ENCODE measurements at regions not wholly inside any gene's neighbourhood (a gene's known extent, or its start where the extent isn't known, plus 50 kb on each side); places are given as distances from the start of the nearest gene placed in this dataset.

DNA sequence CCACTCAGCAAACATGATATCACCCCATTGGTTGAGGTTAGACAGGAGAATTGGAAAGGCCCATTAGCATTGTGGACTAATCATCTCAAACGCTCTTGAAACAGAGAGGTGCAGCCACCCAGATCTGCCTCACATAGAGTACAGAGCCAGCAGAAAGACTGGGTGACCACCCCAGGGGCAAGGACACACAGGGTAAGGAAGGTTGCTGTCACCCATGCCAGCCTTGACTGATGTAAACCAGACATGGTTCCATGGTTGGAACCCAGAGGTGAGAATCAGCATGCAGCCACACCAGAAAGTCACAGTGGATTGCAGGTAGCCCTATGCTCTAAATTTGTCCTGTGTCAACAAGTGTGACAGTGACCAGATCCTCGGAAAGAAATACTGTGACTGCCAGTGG, 1268.8 kb downstream of the EFNB2 start:
- DNase-seq: no peak

- no peak for DNase-seq
These were observed 1272.9 kb downstream of the EFNB2 start for GRCh38 chr13:105262579-105262978.

DNA sequence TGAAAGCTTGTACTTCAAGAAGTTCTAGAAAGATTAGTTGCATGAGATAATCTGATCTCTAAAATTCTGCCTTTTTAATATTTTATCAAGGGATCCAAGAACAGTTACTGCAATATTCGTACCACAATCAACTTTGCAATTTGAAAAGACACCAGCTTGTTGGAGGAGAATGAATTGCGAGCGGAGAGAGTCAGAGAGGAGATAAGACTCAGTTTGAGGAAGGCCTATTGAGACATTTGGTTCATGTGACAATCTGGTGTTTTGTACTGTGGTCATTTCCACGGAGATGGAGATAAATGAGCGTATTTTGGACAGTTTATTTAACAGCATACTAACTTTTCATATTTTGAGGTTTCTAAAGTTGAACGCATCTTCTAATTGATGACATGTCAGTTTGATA, 1276.0 kb downstream of the EFNB2 start:
- DNase-seq: no peak

DNA sequence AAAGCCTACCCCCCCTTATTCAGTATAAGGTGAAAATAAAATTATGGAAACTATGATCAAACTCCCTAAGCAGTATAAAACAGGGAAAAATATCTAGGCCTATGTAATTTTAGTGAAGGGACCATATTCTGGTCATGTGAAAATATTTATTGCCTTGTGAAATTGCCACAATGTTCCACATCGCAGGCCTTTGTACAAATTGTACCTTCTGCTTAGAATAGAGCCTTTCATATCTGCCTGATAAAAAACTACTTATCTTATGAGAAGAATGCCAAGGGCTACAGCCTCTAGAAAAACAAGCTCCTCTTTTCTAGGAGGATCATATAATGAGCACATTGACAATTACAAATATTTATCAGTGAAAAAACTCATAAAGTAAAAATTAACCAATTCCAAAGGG, 1280.0 kb downstream of the EFNB2 start:
- no peak for DNase-seq

DNA sequence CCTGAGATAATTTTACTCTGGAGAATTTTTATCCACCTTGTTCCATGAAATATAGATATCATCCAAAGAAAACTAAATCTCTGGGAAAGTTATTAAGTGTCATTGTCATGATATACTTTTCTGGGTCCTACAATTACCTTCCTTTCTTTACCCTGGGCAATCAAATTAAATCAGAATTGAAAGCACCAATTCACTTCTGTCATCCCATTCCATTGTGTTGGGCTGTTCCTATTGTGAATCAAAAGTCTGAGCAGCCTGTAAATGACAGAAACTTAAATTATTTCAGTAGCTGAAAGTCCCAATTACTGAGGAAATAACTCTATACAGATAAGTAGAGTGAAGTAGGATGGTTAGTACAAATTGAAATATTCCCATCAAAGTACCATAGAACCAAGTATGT, 1284.2 kb downstream of the EFNB2 start:
- no peak for DNase-seq

GRCh38 chr13:105247830-105248229, 1287.6 kb downstream of the EFNB2 start:
- DNase-seq: no peak

DNA sequence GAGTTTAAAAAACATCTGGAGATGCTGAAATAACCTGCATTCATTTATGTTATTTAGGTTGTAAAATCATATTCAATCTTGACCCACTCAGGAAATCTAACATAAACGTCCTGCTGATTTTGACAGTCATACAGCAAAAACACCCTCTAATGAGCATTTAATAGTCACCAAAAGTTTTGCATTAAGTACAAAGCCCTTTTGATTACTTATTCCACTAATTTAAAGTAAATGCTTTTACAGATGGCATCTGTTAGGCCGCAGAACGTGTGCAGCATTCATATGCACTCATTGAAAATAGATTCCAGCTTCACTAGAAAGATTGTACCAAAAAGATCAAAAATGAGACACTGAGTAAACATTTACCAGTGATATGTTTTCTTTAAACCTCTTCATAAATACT, 1295.1 kb downstream of the EFNB2 start:
- no peak for DNase-seq

- no peak for DNase-seq
These were observed 1303.0 kb downstream of the EFNB2 start for GRCh38 chr13:105232439-105232838.

GRCh38 chr13:105232006-105232405, 1303.5 kb downstream of the EFNB2 start:
- no peak for DNase-seq

DNA sequence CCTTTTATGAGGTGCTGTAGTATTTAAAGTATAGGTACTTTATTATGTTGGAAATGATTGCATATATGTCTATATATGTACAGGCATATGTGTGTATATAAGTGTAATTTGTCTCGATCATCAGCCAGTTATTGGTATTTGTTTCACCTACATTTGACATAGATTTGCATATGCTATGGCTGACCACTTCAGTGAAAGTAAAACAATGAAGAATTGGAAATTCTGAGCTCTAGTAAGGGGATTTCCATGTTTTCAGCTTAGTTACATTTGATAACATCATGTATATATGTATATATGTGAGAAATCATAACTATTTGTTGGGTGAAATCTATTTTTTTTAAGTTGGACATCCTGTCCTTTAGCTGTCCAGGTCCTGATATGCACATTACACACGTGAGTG, 1303.9 kb downstream of the EFNB2 start:
- no peak for DNase-seq

GRCh38 chr13:105220881-105221280, 1314.6 kb downstream of the EFNB2 start:
- no peak for DNase-seq

DNA sequence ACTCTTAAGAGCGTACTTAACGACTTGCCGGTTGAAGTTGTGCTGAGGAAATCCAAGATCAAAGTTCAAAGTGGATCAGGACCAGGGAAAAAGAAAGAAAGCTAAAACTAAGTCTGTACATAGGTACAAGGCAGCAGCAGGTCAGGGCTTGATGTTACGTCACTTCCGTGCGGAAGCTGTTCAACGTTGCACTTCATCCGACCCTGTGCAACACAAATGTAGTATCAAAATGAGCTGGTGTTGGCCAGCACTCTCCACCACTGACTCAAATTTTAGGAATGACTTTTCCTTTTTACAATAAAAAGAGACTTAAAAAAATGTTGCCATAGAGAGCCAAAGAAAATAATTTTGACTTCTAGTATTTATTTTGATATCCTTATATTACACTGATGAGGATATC, 1315.4 kb downstream of the EFNB2 start:
- DNase-seq: no peak

DNA sequence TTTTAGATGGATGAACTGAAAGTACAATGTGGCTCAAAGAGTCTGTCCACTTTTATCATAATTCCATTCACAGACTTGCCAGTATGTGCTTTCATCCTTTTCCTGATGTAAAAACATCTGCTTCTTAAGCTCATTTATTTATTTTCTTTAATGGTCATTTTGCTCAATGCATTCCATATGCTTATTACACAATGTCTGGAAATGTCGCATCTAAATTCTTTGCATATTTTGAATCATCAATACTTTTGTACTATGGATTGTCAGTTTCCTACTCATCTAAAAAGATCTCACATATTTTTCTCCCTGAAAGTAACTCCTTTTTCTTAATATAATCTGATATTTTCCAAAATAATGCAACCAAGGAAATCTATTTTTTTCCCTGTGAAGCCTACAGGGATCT, 1315.8 kb downstream of the EFNB2 start:
- DNase-seq: no peak

- no peak for DNase-seq
These were observed 1322.0 kb downstream of the EFNB2 start for GRCh38 chr13:105213512-105213911.

DNA sequence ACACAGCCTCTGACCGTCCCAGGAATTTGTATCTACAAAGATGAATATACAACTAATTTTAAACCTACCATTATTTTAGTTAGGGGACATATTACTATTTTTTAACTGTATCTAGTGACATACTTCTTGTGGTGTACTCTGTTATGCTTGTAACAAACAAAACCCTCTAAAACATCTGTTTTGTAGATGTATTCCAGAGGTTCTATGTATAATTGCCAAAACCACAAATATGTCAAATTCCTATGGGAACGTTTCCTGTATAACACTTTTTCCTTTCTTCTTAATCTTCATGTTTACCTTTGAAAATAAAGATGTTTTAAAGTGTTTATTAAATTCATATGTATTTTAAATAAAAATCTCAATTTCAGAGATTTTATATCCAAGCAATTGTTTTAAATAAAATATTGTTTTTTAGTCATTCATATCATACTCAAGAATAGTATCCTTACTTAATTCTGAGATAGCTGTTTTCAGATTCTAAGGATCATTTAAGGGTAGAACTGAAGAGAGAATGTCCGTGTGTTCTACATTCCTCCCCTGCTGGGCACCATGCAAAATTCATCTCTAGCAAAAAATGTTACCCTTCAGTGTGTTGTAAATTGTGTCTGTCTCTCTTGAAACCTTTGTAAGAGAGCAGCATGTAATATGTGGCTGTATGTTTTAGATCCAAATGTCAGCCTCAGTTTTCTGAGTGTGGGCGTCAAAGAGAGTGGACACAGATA, 1327.7 kb downstream of the EFNB2 start:
- DNase-seq: no peak

GRCh38 chr13:105202354-105202753, 1333.1 kb downstream of the EFNB2 start:
- DNase-seq: peak; percentile 4

GRCh38 chr13:105201351-105201750, 1334.1 kb downstream of the EFNB2 start:
- DNase-seq: no peak

DNA sequence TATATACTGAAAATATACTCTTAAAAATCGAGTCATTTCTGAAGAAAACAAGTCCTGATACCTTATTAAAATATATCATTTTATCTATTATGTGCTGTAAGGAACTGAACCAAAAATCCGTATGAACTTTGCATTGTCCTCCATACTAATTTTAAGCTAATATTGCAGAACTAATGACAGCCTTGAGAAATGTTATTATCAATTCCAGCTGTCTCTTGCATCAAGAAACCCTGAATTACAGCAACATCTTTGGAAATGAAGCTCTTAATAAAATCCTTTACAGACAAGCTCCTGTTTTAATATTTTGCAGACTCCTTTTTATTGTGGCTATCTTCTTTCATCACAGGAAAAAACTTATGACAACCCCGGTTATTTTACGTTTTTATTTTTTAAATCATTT, 1335.3 kb downstream of the EFNB2 start:
- DNase-seq: no peak

DNA sequence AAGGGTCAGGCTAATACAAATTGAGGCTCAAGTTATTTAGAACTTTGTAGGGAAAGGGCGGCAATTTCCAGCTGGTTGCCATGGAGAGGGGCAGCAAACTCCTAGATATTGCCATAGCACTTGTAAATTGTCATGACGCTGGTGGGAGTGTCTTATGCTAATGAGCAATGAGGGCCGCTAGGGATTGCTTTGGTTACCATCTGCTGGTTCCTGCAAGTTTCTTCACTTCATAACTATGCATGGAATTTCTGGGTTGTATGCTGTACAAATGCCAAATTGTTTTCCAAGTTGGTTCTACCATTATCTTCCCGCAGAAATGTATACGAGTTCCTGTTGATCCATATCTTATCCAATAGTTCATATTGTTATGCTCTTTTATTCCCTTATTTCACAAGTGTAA, 1339.4 kb downstream of the EFNB2 start:
- no peak for DNase-seq

GRCh38 chr13:105193026-105193425, 1342.4 kb downstream of the EFNB2 start:
- DNase-seq: no peak

DNA sequence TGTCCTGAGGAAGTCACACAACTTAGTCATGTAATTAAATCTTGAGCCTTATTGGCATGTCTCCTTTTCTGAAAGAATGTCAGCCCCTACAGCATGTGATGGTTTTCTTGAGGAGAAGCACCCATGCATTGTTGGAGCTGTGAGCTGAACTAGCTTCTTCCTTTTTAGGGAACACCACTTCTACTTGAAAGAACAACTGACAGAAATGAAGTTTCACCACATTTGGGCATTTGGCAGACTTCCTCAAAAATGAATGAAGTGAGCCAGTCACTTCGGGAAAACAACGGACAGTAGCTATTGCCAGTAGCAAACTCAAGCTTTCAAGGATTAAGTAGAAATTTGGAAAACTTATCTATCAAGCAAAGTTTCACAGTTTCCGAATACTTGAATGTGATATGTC, 1351.3 kb downstream of the EFNB2 start:
- no peak for DNase-seq

- no peak for DNase-seq
These were observed 1358.1 kb downstream of the EFNB2 start for GRCh38 chr13:105177265-105177900.

- DNase-seq: no peak
These were observed 1365.0 kb downstream of the EFNB2 start for GRCh38 chr13:105170438-105170837.

GRCh38 chr13:105168295-105168694, 1367.2 kb downstream of the EFNB2 start:
- DNase-seq: no peak

GRCh38 chr13:105167385-105167784, 1368.1 kb downstream of the EFNB2 start:
- DNase-seq: no peak

Data from KG1 (cell line).